H1 (cell line): ENCODE measurements at regions not wholly inside any gene's neighbourhood (a gene's known extent, or its start where the extent isn't known, plus 50 kb on each side); places are given as distances from the start of the nearest gene placed in this dataset.

Experiments
- CTCF ChIA-PET: fragments of 300-600 bp; sonication (Branson Sonifier 250); formaldehyde crosslinking; loops from one replicate; lab custom pipeline; 2021; ENCODE audit not compliant: partially characterized antibody; lab: Charles Lee
- POLR2A ChIA-PET: fragments of 300-600 bp; sonication (Branson Sonifier 250); formaldehyde crosslinking; loops from one replicate; lab custom pipeline; 2021; ENCODE audit warnings: inconsistent platforms; ENCODE audit not compliant: partially characterized antibody; lab: Charles Lee
- DNase-seq, 2 experiments: peaks; one replicate each; pipeline versions ENCODE4 v3.0.0 to v3.0.0-alpha.2; 2010 to 2022; ENCODE audit warnings: low spot score in 2 of 2, low read depth in 1 of 2, mixed read lengths in 1 of 2
- FAIRE-seq: peaks from 2 replicates; lab custom pipeline; 2011; peaks lifted over from hg19 to GRCh38; lab: Jason Lieb, UNC
- H2AFZ ChIP-seq: 2 replicates; pipeline ENCODE4 v1.8.1; 2012; ENCODE audit warnings: low read length, inconsistent platforms
- H2AK5ac ChIP-seq: 2 replicates; pipeline ENCODE4 v1.6.1; 2013; ENCODE audit warnings: low read depth, low read length
- H2BK120ac ChIP-seq: replicated peaks from 2 replicates; pipeline ENCODE3; 2013; ENCODE audit warnings: low read depth, low read length, inconsistent platforms
- H2BK12ac ChIP-seq: 2 replicates; pipeline ENCODE4 v1.6.1; 2013; ENCODE audit warnings: low read depth, low read length
- H2BK15ac ChIP-seq: 2 replicates; pipeline ENCODE4 v1.6.1; 2013; ENCODE audit warnings: low read length
- H2BK20ac ChIP-seq: 2 replicates; pipeline ENCODE4 v1.6.1; 2013; ENCODE audit warnings: low read length
- H2BK5ac ChIP-seq: 2 replicates; pipeline ENCODE4 v1.6.1; 2013; ENCODE audit warnings: low read depth, low read length
- H3K14ac ChIP-seq: 2 replicates; pipeline ENCODE4 v1.6.1; 2013; ENCODE audit warnings: inconsistent platforms; ENCODE audit not compliant: insufficient read length
- H3K18ac ChIP-seq: 2 replicates; pipeline ENCODE4 v1.6.1; 2013; ENCODE audit warnings: low read length; ENCODE audit errors: extremely low read depth
- H3K23ac ChIP-seq: 2 replicates; pipeline ENCODE4 v1.6.1; 2013; ENCODE audit warnings: inconsistent platforms; ENCODE audit not compliant: insufficient read length
- H3K23me2 ChIP-seq: 2 replicates; pipeline ENCODE4 v1.6.1; 2013; ENCODE audit warnings: low read depth, low read length
- H3K27ac ChIP-seq: 2 replicates; pipeline ENCODE4 v1.6.1; 2011; ENCODE audit warnings: low read depth, low read length, inconsistent platforms
- H3K27me3 ChIP-seq, 4 experiments: replicated peaks in 1 of 4; 1 replicate in 1 of 4; 2 replicates in 3 of 4; pipeline versions ENCODE4 v1.6.1 to v1.8.1; 2011 to 2013; ENCODE audit warnings: low read length in 3 of 4, mild to moderate bottlenecking in 3 of 4, inconsistent platforms in 2 of 4, mixed read lengths in 2 of 4, moderate library complexity in 1 of 4; ENCODE audit not compliant: control insufficient read depth in 3 of 4, insufficient read depth in 3 of 4; ENCODE audit errors: extremely low read depth in 1 of 4
- H3K36me3 ChIP-seq, 4 experiments: 2 replicates each; pipeline versions ENCODE4 v1.6.1 to v1.8.1; 2011 to 2013; ENCODE audit warnings: mild to moderate bottlenecking in 4 of 4, low read length in 3 of 4, moderate library complexity in 2 of 4, control low read depth in 1 of 4, inconsistent platforms in 1 of 4; ENCODE audit not compliant: insufficient read depth in 4 of 4, control insufficient read depth in 2 of 4
- H3K4ac ChIP-seq: replicated peaks from 2 replicates; pipeline ENCODE3; 2013; ENCODE audit warnings: low read length, low read depth, mixed read lengths, inconsistent platforms; ENCODE audit not compliant: insufficient read length
- H3K4me1 ChIP-seq, 4 experiments: replicated peaks in 1 of 4; 1 replicate in 1 of 4; 2 replicates in 3 of 4; pipeline versions ENCODE4 v1.6.1 to v1.8.1; 2011 to 2013; ENCODE audit warnings: low read length in 3 of 4, inconsistent platforms in 2 of 4, mixed read lengths in 1 of 4; ENCODE audit not compliant: insufficient read depth in 4 of 4, control insufficient read depth in 3 of 4
- H3K4me2 ChIP-seq, 2 experiments: 2 replicates each; pipeline versions ENCODE4 v1.6.1 to v1.8.1; 2011 to 2013; ENCODE audit warnings: low read depth in 2 of 2, low read length in 2 of 2, control low read depth in 1 of 2, inconsistent platforms in 1 of 2, mild to moderate bottlenecking in 1 of 2; ENCODE audit not compliant: insufficient read depth in 1 of 2
- H3K4me3 ChIP-seq, 4 experiments: fragments of 200-600, 300-600 bp in 1 of 4; sonication (generic), shearing (Covaris generic), sonication (Bioruptor Twin) in 1 of 4; 2 replicates each; pipeline versions ENCODE4 v1.5.1 to v1.8.1; 2011 to 2016; ENCODE audit warnings: low read length in 4 of 4, low read depth in 3 of 4, control low read depth in 2 of 4, inconsistent platforms in 2 of 4, mild to moderate bottlenecking in 2 of 4, mixed read lengths in 1 of 4, moderate library complexity in 1 of 4; ENCODE audit not compliant: insufficient read depth in 2 of 4; ENCODE audit errors: extremely low read depth in 1 of 4
- H3K56ac ChIP-seq: replicated peaks from 2 replicates; pipeline ENCODE3; 2013; ENCODE audit warnings: low read depth, mild to moderate bottlenecking, mixed read lengths, low read length, inconsistent platforms; ENCODE audit not compliant: insufficient read length
- H3K79me1 ChIP-seq: 2 replicates; pipeline ENCODE4 v1.6.1; 2013; ENCODE audit warnings: low read depth, low read length, control low read depth
- H3K79me2 ChIP-seq, 2 experiments: 2 replicates each; pipeline versions ENCODE4 v1.6.1 to v1.8.1; 2012 to 2013; ENCODE audit warnings: low read length in 2 of 2, mild to moderate bottlenecking in 2 of 2, inconsistent platforms in 1 of 2; ENCODE audit not compliant: insufficient read depth in 2 of 2, control insufficient read depth in 1 of 2
- H3K9ac ChIP-seq, 4 experiments: replicated peaks in 1 of 4; 1 replicate in 1 of 4; 2 replicates in 3 of 4; pipeline versions ENCODE4 v1.6.1 to v1.8.1; 2011 to 2013; ENCODE audit warnings: low read depth in 3 of 4, low read length in 3 of 4, control low read depth in 2 of 4, mild to moderate bottlenecking in 2 of 4, moderate library complexity in 2 of 4, inconsistent platforms in 1 of 4; ENCODE audit errors: extremely low read depth in 1 of 4
- H3K9me3 ChIP-seq, 2 experiments: 2 replicates each; pipeline versions ENCODE4 v1.6.1 to v1.8.1; 2012 to 2013; ENCODE audit warnings: mild to moderate bottlenecking in 2 of 2, moderate library complexity in 2 of 2, control low read depth in 1 of 2, inconsistent platforms in 1 of 2, low read depth in 1 of 2, low read length in 1 of 2, mixed read lengths in 1 of 2; ENCODE audit not compliant: insufficient read depth in 2 of 2
- H4K20me1 ChIP-seq, 2 experiments: replicated peaks in 1 of 2; 2 replicates each; pipeline versions ENCODE3 to v1.8.1; 2011 to 2013; ENCODE audit warnings: inconsistent platforms in 2 of 2, low read length in 2 of 2, mild to moderate bottlenecking in 1 of 2; ENCODE audit not compliant: insufficient read depth in 2 of 2, control insufficient read depth in 1 of 2
- H4K5ac ChIP-seq: 2 replicates; pipeline ENCODE4 v1.6.1; 2013; ENCODE audit warnings: low read length, low read depth, mixed read lengths, inconsistent platforms; ENCODE audit not compliant: insufficient read length
- H4K8ac ChIP-seq: 2 replicates; pipeline ENCODE4 v1.8.0; 2013; ENCODE audit warnings: mild to moderate bottlenecking, moderate library complexity, low read length, inconsistent platforms; ENCODE audit not compliant: insufficient read depth; ENCODE audit errors: extremely low read depth
- H4K91ac ChIP-seq: replicated peaks from 2 replicates; pipeline ENCODE3; 2013; ENCODE audit warnings: low read length, mixed read lengths, inconsistent platforms; ENCODE audit not compliant: insufficient read length
- CBX8 ChIP-seq: fragments of 300-800, 300-1000 bp; sonication (generic); IDR thresholded peaks from 2 replicates; pipeline ENCODE4 v1.7.1; 2016; ENCODE audit warnings: low read depth, low read length, borderline replicate concordance
- CTCF ChIP-seq, 3 experiments: IDR thresholded peaks; 1 replicate in 2 of 3; 2 replicates in 1 of 3; pipeline versions ENCODE4 v1.5.1 to v1.6.1; 2011; ENCODE audit warnings: low read length in 3 of 3, mild to moderate bottlenecking in 3 of 3, inconsistent platforms in 2 of 3, low read depth in 1 of 3, moderate library complexity in 1 of 3; ENCODE audit not compliant: insufficient read depth in 1 of 3; ENCODE audit errors: control extremely low read depth in 1 of 3
- EZH2 ChIP-seq: fragments of 200-600 bp; sonication (generic); IDR thresholded peaks from 2 replicates; pipeline ENCODE4 v1.7.1; 2012; ENCODE audit warnings: low read depth, mild to moderate bottlenecking, moderate library complexity, low read length, inconsistent platforms; ENCODE audit not compliant: severe bottlenecking
- FOSL1 ChIP-seq: IDR thresholded peaks from 2 replicates; pipeline ENCODE4 v1.6.1; 2011; ENCODE audit warnings: mild to moderate bottlenecking, low read depth, low read length, moderate library complexity; ENCODE audit not compliant: insufficient read depth
- GABPA ChIP-seq: IDR thresholded peaks from 2 replicates; pipeline ENCODE4 v1.6.1; 2011; ENCODE audit warnings: mild to moderate bottlenecking, low read length, moderate library complexity, borderline replicate concordance; ENCODE audit not compliant: insufficient read depth
- HDAC6 ChIP-seq: IDR thresholded peaks from one replicate; pipeline ENCODE4 v1.7.1; 2012; ENCODE audit warnings: low read depth, mild to moderate bottlenecking, inconsistent platforms, low read length, moderate library complexity
- KDM5A ChIP-seq: fragments of 200-600 bp; IDR thresholded peaks from 2 replicates; pipeline ENCODE4 v1.7.1; 2012; ENCODE audit warnings: mild to moderate bottlenecking, low read length, inconsistent platforms, mixed read lengths
- RBBP5 ChIP-seq: IDR thresholded peaks from 2 replicates; pipeline ENCODE4 v1.7.1; 2012; ENCODE audit warnings: low read depth, mild to moderate bottlenecking, inconsistent platforms, low read length, moderate library complexity, borderline replicate concordance
- SP1 ChIP-seq: IDR thresholded peaks from 2 replicates; pipeline ENCODE4 v1.6.1; 2011; ENCODE audit warnings: low read depth, low read length
- SP2 ChIP-seq: IDR thresholded peaks from 2 replicates; pipeline ENCODE4 v1.6.1; 2012; ENCODE audit warnings: mild to moderate bottlenecking, low read length, inconsistent platforms
- TBP ChIP-seq: IDR thresholded peaks from 2 replicates; pipeline ENCODE4 v1.6.1; 2011; ENCODE audit warnings: low read depth, low read length, improper control_type of control experiment
- YY1 ChIP-seq: IDR thresholded peaks from 2 replicates; pipeline ENCODE4 v1.6.1; 2011; ENCODE audit warnings: low read depth, mild to moderate bottlenecking, low read length
- WGBS, 2 experiments: shearing (Covaris generic) in 1 of 2; methylation state at CpG; one replicate each; pipeline versions ENCODE4 v1.1.6 to v1.1.7; 2013 to 2015; ENCODE audit warnings: low lambda C conversion rate in 2 of 2, mixed read lengths in 2 of 2, inconsistent platforms in 1 of 2, low coverage in 1 of 2, missing lambda C conversion rate in 1 of 2; ENCODE audit not compliant: insufficient replicate concordance in 2 of 2, insufficient coverage in 1 of 2, insufficient read length in 1 of 2; ENCODE audit errors: extremely low coverage in 1 of 2, missing lambda C conversion rate in 1 of 2; 5-methylcytosine and 5-hydroxymethylcytosine counted together

- no peak overlapping the region for H3K4me3 ChIP-seq
- H2BK120ac ChIP-seq: no peak overlapping the region
- H2AFZ ChIP-seq: 0 out of 2 replicates have a peak overlapping the region, but pooled peaks have one; percentile 36
- H3K4me1 ChIP-seq: no peaks in the 10 kb centered on the region
- H3K56ac ChIP-seq: no peak overlapping the region
- POLR2A ChIA-PET: no interaction called here
- no peak overlapping the region for H2AK5ac ChIP-seq
- 87% methylated on average over 13 of the region's 13 CpGs; no CpG with 5 or more reads in 1 of the 2 experiments for WGBS, 2 experiments
- H3K4me2 ChIP-seq: no peak overlapping the region
- no peaks in the 10 kb centered on the region for H4K20me1 ChIP-seq
- H2BK12ac ChIP-seq: no peak overlapping the region
- H3K23me2 ChIP-seq: no peaks in the 10 kb centered on the region
- no peak overlapping the region for H3K27ac ChIP-seq
- H3K18ac ChIP-seq: no peak overlapping the region
- H3K4ac ChIP-seq: no peak overlapping the region
- no peaks in the 10 kb centered on the region for H3K79me1 ChIP-seq
- H3K79me2 ChIP-seq: no peaks in the 10 kb centered on the region
- H3K9me3 ChIP-seq: no peaks in the 10 kb centered on the region
- H3K36me3 ChIP-seq: no peaks in the 10 kb centered on the region
- H2BK15ac ChIP-seq: no peak overlapping the region
- H3K27me3 ChIP-seq: no peaks in the 10 kb centered on the region
- H2BK5ac ChIP-seq: no peak overlapping the region
- no peak overlapping the region for H3K14ac ChIP-seq
- no peak overlapping the region for H3K23ac ChIP-seq
- H2BK20ac ChIP-seq: no peak overlapping the region
- no peak for FAIRE-seq
- H4K8ac ChIP-seq: no peak overlapping the region
- no peak overlapping the region for H4K91ac ChIP-seq
- no peak overlapping the region for H3K9ac ChIP-seq
- no peak for DNase-seq
- CTCF ChIA-PET: interaction anchor here (5.5 to 7.5 kb wide), 2 partner anchors 110 to 258 kb away, joined by 48 to 71 read pairs; no protein-coding TSS in a partner anchor
- no peak overlapping the region for H4K5ac ChIP-seq
- TF ChIP-seq TBP (no peak), FOSL1 (no peak), CTCF (IDR thresholded peaks at IDR 0.05; ENCODE audit: control extremely low read depth in 1 of 3, insufficient read depth in 1 of 3, low read depth in 1 of 3, low read length in 3 of 3) (no peak), EZH2 (no peak), SP2 (no peak), KDM5A (no peak), CBX8 (no peak), SP1 (no peak), RBBP5 (no peak), YY1 (no peak), HDAC6 (no peak), GABPA (no peak)
These were observed 112.5 kb downstream of the SLC4A3 start for GRCh38 chr2:219739866-219740440.
